ENCODE measurements at regions not wholly inside any gene's neighbourhood (a gene's known extent, or its start where the extent isn't known, plus 50 kb on each side); places are given as distances from the start of the nearest gene placed in this dataset.

DNA sequence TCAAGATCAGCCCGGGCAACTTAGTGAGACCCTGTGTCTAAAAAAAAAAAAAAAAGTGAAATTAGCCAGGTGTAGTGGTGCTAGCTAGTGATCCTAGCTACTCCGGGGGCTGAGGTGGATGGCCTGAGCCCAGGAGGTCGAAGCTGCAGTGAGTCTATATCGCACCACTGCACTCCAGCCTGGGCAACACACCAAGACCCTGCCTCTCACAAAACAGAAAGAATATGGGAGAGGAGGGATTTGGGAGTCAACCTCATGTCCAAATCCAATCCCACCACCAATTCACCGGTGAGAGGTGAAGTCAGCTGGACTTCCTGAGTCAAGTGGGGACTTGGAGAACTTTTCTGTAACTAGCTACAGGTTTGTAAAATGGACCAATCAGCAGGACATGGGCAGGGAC, 80.5 kb upstream of the MFGE8 start:
- TF ChIP-seq, protein P1, sequence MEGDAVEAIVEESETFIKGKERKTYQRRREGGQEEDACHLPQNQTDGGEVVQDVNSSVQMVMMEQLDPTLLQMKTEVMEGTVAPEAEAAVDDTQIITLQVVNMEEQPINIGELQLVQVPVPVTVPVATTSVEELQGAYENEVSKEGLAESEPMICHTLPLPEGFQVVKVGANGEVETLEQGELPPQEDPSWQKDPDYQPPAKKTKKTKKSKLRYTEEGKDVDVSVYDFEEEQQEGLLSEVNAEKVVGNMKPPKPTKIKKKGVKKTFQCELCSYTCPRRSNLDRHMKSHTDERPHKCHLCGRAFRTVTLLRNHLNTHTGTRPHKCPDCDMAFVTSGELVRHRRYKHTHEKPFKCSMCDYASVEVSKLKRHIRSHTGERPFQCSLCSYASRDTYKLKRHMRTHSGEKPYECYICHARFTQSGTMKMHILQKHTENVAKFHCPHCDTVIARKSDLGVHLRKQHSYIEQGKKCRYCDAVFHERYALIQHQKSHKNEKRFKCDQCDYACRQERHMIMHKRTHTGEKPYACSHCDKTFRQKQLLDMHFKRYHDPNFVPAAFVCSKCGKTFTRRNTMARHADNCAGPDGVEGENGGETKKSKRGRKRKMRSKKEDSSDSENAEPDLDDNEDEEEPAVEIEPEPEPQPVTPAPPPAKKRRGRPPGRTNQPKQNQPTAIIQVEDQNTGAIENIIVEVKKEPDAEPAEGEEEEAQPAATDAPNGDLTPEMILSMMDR (IDR thresholded peaks at IDR 0.05), result no peak
- no peak for TF ChIP-seq POLR2A (IDR thresholded peaks at IDR 0.05)
